HEK293 (cell line): ENCODE measurements at regions not wholly inside any gene's neighbourhood (a gene's known extent, or its start where the extent isn't known, plus 50 kb on each side); places are given as distances from the start of the nearest gene placed in this dataset.

Source experiments
- CTCF ChIP-seq: fragments of 450-650 bp; formaldehyde crosslinking; IDR thresholded peaks from 2 replicates; pipeline ENCODE4 v1.5.1; 2016; ENCODE audit warnings: missing biosample characterization, missing genetic modification characterization
- ELK4 ChIP-seq: IDR thresholded peaks from 2 replicates; pipeline ENCODE4 v1.6.1; 2011; ENCODE audit warnings: mild to moderate bottlenecking, low read depth, low read length, borderline replicate concordance
- PRDM4 ChIP-seq: fragments of 450-650 bp; formaldehyde crosslinking; IDR thresholded peaks from 2 replicates; pipeline ENCODE4 v1.5.1; 2017; ENCODE audit warnings: missing biosample characterization, missing genetic modification characterization
- ZBTB7A ChIP-seq: fragments of 450-650 bp; formaldehyde crosslinking; IDR thresholded peaks from 2 replicates; pipeline ENCODE4 v1.5.1; 2016; ENCODE audit warnings: low read depth, missing biosample characterization, missing genetic modification characterization
- ZEB2 ChIP-seq: fragments of 450-650 bp; formaldehyde crosslinking; IDR thresholded peaks from 2 replicates; pipeline ENCODE4 v1.5.1; 2016; ENCODE audit warnings: missing biosample characterization, missing genetic modification characterization
- ZNF266 ChIP-seq: fragments of 450-650 bp; formaldehyde crosslinking; IDR thresholded peaks from 2 replicates; pipeline ENCODE4 v1.5.1; 2016; ENCODE audit warnings: missing biosample characterization, missing genetic modification characterization, low read depth
- ZNF513 ChIP-seq: fragments of 450-650 bp; IDR thresholded peaks from 2 replicates; pipeline ENCODE4 v1.5.1; 2018; ENCODE audit warnings: missing biosample characterization, missing genetic modification characterization
- ZNF549 ChIP-seq: fragments of 450-650 bp; IDR thresholded peaks from 2 replicates; pipeline ENCODE4 v1.5.1; 2018; ENCODE audit warnings: missing biosample characterization, missing genetic modification characterization, mild to moderate bottlenecking, inconsistent platforms, moderate library complexity
- ZNF600 ChIP-seq: fragments of 450-650 bp; formaldehyde crosslinking; IDR thresholded peaks from 2 replicates; pipeline ENCODE4 v1.5.1; 2016; ENCODE audit warnings: missing biosample characterization, missing genetic modification characterization
- ZNF645 ChIP-seq: fragments of 450-650 bp; formaldehyde crosslinking; IDR thresholded peaks from 2 replicates; pipeline ENCODE4; 2016; ENCODE audit warnings: missing biosample characterization, missing genetic modification characterization

GRCh38 chr6:91412532-91412931 is 825.7 kb upstream of the MAP3K7 start:
- TF ChIP-seq ELK4 (no peak), ZEB2 (tag by site-specific recombination) (no peak), CTCF (tag by site-specific recombination) (no peak), ZBTB7A (tag by site-specific recombination) (no peak), PRDM4 (tag by site-specific recombination) (no peak), ZNF549 (no peak), ZNF600 (tag by site-specific recombination) (no peak), ZNF513 (no peak), ZNF266 (tag by site-specific recombination) (no peak), ZNF645 (tag by site-specific recombination) (no peak)
